Lower leg skin (tissue), 3 donors: ENCODE measurements at regions not wholly inside any gene's neighbourhood (a gene's known extent, or its start where the extent isn't known, plus 50 kb on each side); places are given as distances from the start of the nearest gene placed in this dataset.

ENCODE experiments used
- CTCF ChIP-seq, 3 donors: fragments of 450-650 bp; IDR thresholded peaks; one replicate each; pipeline ENCODE4 v1.5.1; 2016; ENCODE audit warnings: antibody characterized with exemption in 3 of 3, mild to moderate bottlenecking in 3 of 3, moderate library complexity in 2 of 3
- POLR2A ChIP-seq, 2 donors: fragments of 450-650 bp; IDR thresholded peaks; one replicate each; pipeline ENCODE4 v1.6.1; 2016 to 2017; ENCODE audit warnings: antibody characterized with exemption in 2 of 2, mild to moderate bottlenecking in 1 of 2, moderate library complexity in 1 of 2

DNA sequence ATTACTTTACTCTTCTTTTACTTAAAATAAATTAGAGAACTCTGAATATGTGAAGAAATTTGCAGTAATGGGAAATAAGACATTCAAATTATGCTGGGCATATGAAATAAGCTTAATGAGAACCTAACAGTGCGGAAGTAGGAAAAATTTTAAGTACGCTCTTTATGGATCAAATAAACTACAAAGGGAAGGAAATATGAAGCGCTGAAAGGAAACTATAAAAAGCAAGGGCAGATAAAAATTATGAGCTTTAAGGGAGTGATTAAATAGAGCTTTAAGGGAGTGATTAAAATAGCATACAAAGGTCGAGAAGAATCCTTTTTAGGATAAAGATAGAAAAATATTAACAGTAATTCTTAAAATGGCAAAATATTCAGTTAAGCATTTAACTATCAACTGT, 118.3 kb upstream of the AADACL2 start:
- TF ChIP-seq CTCF (IDR thresholded peaks at IDR 0.05) (no peak), POLR2A (IDR thresholded peaks at IDR 0.05) (no peak)
